ENCODE measurements at regions not wholly inside any gene's neighbourhood (a gene's known extent, or its start where the extent isn't known, plus 50 kb on each side); places are given as distances from the start of the nearest gene placed in this dataset.

- H3K9me3 ChIP-seq (ENCODE audit: low read length), result no peaks in the 10 kb centered on the region
- H3K9ac ChIP-seq (ENCODE audit: low read length), result no peak overlapping the region
- no peaks in the 10 kb centered on the region for H3K79me2 ChIP-seq (ENCODE audit: insufficient read depth, low read length)
- TF ChIP-seq CTCF (IDR thresholded peaks at IDR 0.05; ENCODE audit: low read length) (no peak), EZH2 (IDR thresholded peaks at IDR 0.05; ENCODE audit: borderline replicate concordance, low read length) (no peak)
- no peaks in the 10 kb centered on the region for H3K4me1 ChIP-seq (ENCODE audit: insufficient read depth, low read length, severe bottlenecking)
- no peaks in the 10 kb centered on the region for H3F3A ChIP-seq (ENCODE audit: insufficient read depth, low read length)
- no peak overlapping the region for H2AFZ ChIP-seq (ENCODE audit: low read length)
- H3K27me3 ChIP-seq (ENCODE audit: insufficient read depth, low read length), result no peaks in the 10 kb centered on the region
- no peaks in the 10 kb centered on the region for H3K36me3 ChIP-seq (ENCODE audit: insufficient read depth, low read length)
- no peak overlapping the region for H3K27ac ChIP-seq (ENCODE audit: low read depth, low read length, poor library complexity, severe bottlenecking)
- no peak overlapping the region for H3K4me2 ChIP-seq (ENCODE audit: low read length)
- H3K4me3 ChIP-seq (ENCODE audit: low read depth, low read length, poor library complexity, severe bottlenecking), result no peak overlapping the region
- H3K9me2 ChIP-seq (ENCODE audit: low read depth, low read length), result no peaks in the 10 kb centered on the region
- no peaks in the 10 kb centered on the region for H4K20me1 ChIP-seq (ENCODE audit: insufficient read depth, low read length)
Measured at GRCh38 chr6:126701676-126702560, 362.0 kb downstream of the CENPW start.

- no peaks in the 10 kb centered on the region for H3F3A ChIP-seq (ENCODE audit: insufficient read depth, low read length)
- no peaks in the 10 kb centered on the region for H3K27me3 ChIP-seq (ENCODE audit: insufficient read depth, low read length)
- H3K4me3 ChIP-seq (ENCODE audit: low read depth, low read length, poor library complexity, severe bottlenecking), result no peak overlapping the region
- H4K20me1 ChIP-seq (ENCODE audit: insufficient read depth, low read length), result no peaks in the 10 kb centered on the region
- H3K27ac ChIP-seq (ENCODE audit: low read depth, low read length, poor library complexity, severe bottlenecking), result no peak overlapping the region
- no peaks in the 10 kb centered on the region for H3K4me1 ChIP-seq (ENCODE audit: insufficient read depth, low read length, severe bottlenecking)
- H3K36me3 ChIP-seq (ENCODE audit: insufficient read depth, low read length), result no peaks in the 10 kb centered on the region
- H3K79me2 ChIP-seq (ENCODE audit: insufficient read depth, low read length), result no peaks in the 10 kb centered on the region
- no peak overlapping the region for H3K4me2 ChIP-seq (ENCODE audit: low read length)
- H3K9ac ChIP-seq (ENCODE audit: low read length), result no peak overlapping the region
- H3K9me2 ChIP-seq (ENCODE audit: low read depth, low read length), result no peaks in the 10 kb centered on the region
- H3K9me3 ChIP-seq (ENCODE audit: low read length), result no peaks in the 10 kb centered on the region
- TF ChIP-seq CTCF (IDR thresholded peaks at IDR 0.05; ENCODE audit: low read length) (no peak), EZH2 (IDR thresholded peaks at IDR 0.05; ENCODE audit: borderline replicate concordance, low read length) (no peak)
- no peak overlapping the region for H2AFZ ChIP-seq (ENCODE audit: low read length)
Measured at GRCh38 chr6:126716032-126716431, 376.1 kb downstream of the CENPW start.

- Histone ChIP-seq H3K36me3 (ENCODE audit: insufficient read depth, low read length) (no peaks in the 10 kb centered on the region), H3K79me2 (ENCODE audit: insufficient read depth, low read length) (no peaks in the 10 kb centered on the region), H3K9ac (ENCODE audit: low read length) (no peak overlapping the region), H3K27ac (ENCODE audit: low read depth, low read length, poor library complexity, severe bottlenecking) (no peak overlapping the region), H3K27me3 (ENCODE audit: insufficient read depth, low read length) (no peaks in the 10 kb centered on the region), H3K4me1 (ENCODE audit: insufficient read depth, low read length, severe bottlenecking) (no peaks in the 10 kb centered on the region), H3K4me3 (ENCODE audit: low read depth, low read length, poor library complexity, severe bottlenecking) (no peak overlapping the region), H3K4me2 (ENCODE audit: low read length) (no peak overlapping the region), H2AFZ (ENCODE audit: low read length) (no peak overlapping the region), H3K9me2 (ENCODE audit: low read depth, low read length) (no peaks in the 10 kb centered on the region), H4K20me1 (ENCODE audit: insufficient read depth, low read length) (no peaks in the 10 kb centered on the region), H3F3A (ENCODE audit: insufficient read depth, low read length) (no peaks in the 10 kb centered on the region), H3K9me3 (ENCODE audit: low read length) (no peaks in the 10 kb centered on the region)
- TF ChIP-seq EZH2 (IDR thresholded peaks at IDR 0.05; ENCODE audit: borderline replicate concordance, low read length), result no peak
- no peak for TF ChIP-seq CTCF (IDR thresholded peaks at IDR 0.05; ENCODE audit: low read length)
Measured at GRCh38 chr6:126716826-126717509, 377.1 kb downstream of the CENPW start.

All from OCI-LY1 (cell line).